Body of pancreas (tissue), 4 donors: ENCODE measurements at regions not wholly inside any gene's neighbourhood (a gene's known extent, or its start where the extent isn't known, plus 50 kb on each side); places are given as distances from the start of the nearest gene placed in this dataset.

ENCODE experiments used
- POLR2A ChIP-seq, 3 donors: fragments of 450-650 bp; IDR thresholded peaks; one replicate each; pipeline ENCODE4 v1.6.1; 2016; ENCODE audit warnings: antibody characterized with exemption in 3 of 3, mild to moderate bottlenecking in 2 of 3
- TF ChIP-seq, protein P1 (sequence below), 7 experiments: fragments of 450-650 bp in 4 of 7; fragments of 200-600 bp in 3 of 7; sonication (generic) in 3 of 7; IDR thresholded peaks; one replicate each; pipeline ENCODE4 v1.5.1; 2016 to 2019; ENCODE audit warnings: antibody characterized with exemption in 7 of 7

DNA sequence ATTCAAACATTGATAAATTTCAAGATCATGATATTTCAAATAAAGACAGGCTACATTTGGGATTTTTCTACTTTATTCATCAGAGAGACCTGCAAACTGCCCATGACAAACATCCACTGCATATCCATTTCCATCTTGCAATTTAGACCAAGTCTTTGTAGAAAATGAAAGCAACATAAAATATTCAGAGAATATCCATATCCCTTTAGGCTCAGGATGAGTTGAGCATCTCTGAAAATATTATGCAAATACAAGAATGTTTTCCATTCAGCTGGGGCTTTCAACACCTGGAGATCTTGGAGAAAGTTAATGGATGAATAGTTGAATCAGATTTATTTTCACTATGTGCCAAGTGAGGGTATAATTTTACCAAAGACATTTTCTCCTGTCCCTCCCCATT lies 103.4 kb downstream of the TUSC7 start:
- TF ChIP-seq, protein P1, sequence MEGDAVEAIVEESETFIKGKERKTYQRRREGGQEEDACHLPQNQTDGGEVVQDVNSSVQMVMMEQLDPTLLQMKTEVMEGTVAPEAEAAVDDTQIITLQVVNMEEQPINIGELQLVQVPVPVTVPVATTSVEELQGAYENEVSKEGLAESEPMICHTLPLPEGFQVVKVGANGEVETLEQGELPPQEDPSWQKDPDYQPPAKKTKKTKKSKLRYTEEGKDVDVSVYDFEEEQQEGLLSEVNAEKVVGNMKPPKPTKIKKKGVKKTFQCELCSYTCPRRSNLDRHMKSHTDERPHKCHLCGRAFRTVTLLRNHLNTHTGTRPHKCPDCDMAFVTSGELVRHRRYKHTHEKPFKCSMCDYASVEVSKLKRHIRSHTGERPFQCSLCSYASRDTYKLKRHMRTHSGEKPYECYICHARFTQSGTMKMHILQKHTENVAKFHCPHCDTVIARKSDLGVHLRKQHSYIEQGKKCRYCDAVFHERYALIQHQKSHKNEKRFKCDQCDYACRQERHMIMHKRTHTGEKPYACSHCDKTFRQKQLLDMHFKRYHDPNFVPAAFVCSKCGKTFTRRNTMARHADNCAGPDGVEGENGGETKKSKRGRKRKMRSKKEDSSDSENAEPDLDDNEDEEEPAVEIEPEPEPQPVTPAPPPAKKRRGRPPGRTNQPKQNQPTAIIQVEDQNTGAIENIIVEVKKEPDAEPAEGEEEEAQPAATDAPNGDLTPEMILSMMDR (IDR thresholded peaks at IDR 0.05): no peak
- no peak for TF ChIP-seq POLR2A (IDR thresholded peaks at IDR 0.05)
